ENCODE measurements at regions not wholly inside any gene's neighbourhood (a gene's known extent, or its start where the extent isn't known, plus 50 kb on each side); places are given as distances from the start of the nearest gene placed in this dataset.

GRCh38 chr16:54720259-54720658, 210.4 kb upstream of the IRX5 start:
- Histone ChIP-seq H3K4me3 (no peak overlapping the region), H3K36me3 (no peaks in the 10 kb centered on the region), H3K27me3 (no peaks in the 10 kb centered on the region), H3K4me1 (no peaks in the 10 kb centered on the region), H3K9me3 (no peaks in the 10 kb centered on the region), H3K27ac (no peak overlapping the region)
- FAIRE-seq (no peak), ATAC-seq (no peak), DNase-seq (no peak)
- 32 to 35% methylated on average over 1 of the region's 1 CpG for WGBS, 2 donors
- TF ChIP-seq CTCF (IDR thresholded peaks at IDR 0.05) = no peak
- intact Hi-C loops (cut with DNase I) = no loop called here

DNA sequence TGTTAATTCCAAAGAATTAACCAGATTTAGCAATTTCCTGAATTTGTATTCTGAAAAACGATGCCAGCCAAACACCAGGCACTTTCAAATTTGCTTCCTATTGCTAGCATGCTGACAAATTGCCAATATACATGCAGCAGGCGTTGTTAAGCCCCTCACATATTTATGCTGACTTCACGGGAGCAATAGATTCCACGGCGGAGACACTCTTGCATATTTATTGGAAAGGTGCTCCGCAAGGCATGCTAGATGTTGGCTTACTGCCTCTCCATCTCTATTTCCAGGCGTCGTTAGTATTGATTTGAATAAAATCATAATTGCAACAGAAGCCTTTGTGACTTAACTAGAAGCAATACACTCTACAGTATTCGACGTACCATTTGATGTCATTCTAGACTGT, 211.0 kb upstream of the IRX5 start:
- no peaks in the 10 kb centered on the region for H3K4me1 ChIP-seq
- DNase-seq (no peak), FAIRE-seq (no peak), ATAC-seq (no peak)
- no peaks in the 10 kb centered on the region for H3K36me3 ChIP-seq
- intact Hi-C loops (cut with DNase I) = no loop called here
- 70 to 85% methylated on average over 10 of the region's 10 CpGs for WGBS, 2 donors
- no peak overlapping the region for H3K27ac ChIP-seq
- no peaks in the 10 kb centered on the region for H3K9me3 ChIP-seq
- TF ChIP-seq CTCF (IDR thresholded peaks at IDR 0.05) = no peak
- no peak overlapping the region for H3K4me3 ChIP-seq
- no peaks in the 10 kb centered on the region for H3K27me3 ChIP-seq

- Histone ChIP-seq H3K36me3 (no peaks in the 10 kb centered on the region), H3K4me3 (no peak overlapping the region), H3K9me3 (no peaks in the 10 kb centered on the region), H3K27me3 (no peaks in the 10 kb centered on the region), H3K27ac (no peak overlapping the region), H3K4me1 (no peaks in the 10 kb centered on the region)
- FAIRE-seq (no peak), ATAC-seq (no peak), DNase-seq (no peak)
- TF ChIP-seq CTCF (IDR thresholded peaks at IDR 0.05) = no peak
- intact Hi-C loops (cut with DNase I) = no loop called here
- WGBS, 2 donors = 82 to 84% methylated on average over 12 of the region's 12 CpGs
These were observed 212.3 kb upstream of the IRX5 start for GRCh38 chr16:54718376-54718775.

- H3K9me3 ChIP-seq = no peaks in the 10 kb centered on the region
- no peaks in the 10 kb centered on the region for H3K4me1 ChIP-seq
- no peak for DNase-seq
- intact Hi-C loops (cut with DNase I) = no loop called here
- ATAC-seq = no peak
- TF ChIP-seq CTCF (IDR thresholded peaks at IDR 0.05) = no peak
- no peak overlapping the region for H3K4me3 ChIP-seq
- no peak for FAIRE-seq
- no peak overlapping the region for H3K27ac ChIP-seq
- no peaks in the 10 kb centered on the region for H3K36me3 ChIP-seq
- no peaks in the 10 kb centered on the region for H3K27me3 ChIP-seq
These were observed 215.7 kb upstream of the IRX5 start for GRCh38 chr16:54715011-54715410.

- intact Hi-C loops (cut with DNase I) = no loop called here
- no peak overlapping the region for H3K27ac ChIP-seq
- no peak for FAIRE-seq
- H3K4me3 ChIP-seq = no peak overlapping the region
- no peaks in the 10 kb centered on the region for H3K36me3 ChIP-seq
- no peaks in the 10 kb centered on the region for H3K4me1 ChIP-seq
- peak in 1 of 4 donors; percentile 28 for ATAC-seq
- 38 to 50% methylated on average over 2 of the region's 2 CpGs for WGBS, 2 donors
- peak in 1 of 6 donors; percentile 10 for DNase-seq
- H3K9me3 ChIP-seq = no peaks in the 10 kb centered on the region
- H3K27me3 ChIP-seq = no peaks in the 10 kb centered on the region
- no peak for TF ChIP-seq CTCF (IDR thresholded peaks at IDR 0.05)
These were observed 217.8 kb upstream of the IRX5 start for GRCh38 chr16:54712866-54713265.
